ENCODE measurements at regions not wholly inside any gene's neighbourhood (a gene's known extent, or its start where the extent isn't known, plus 50 kb on each side); places are given as distances from the start of the nearest gene placed in this dataset.

- H3K9ac ChIP-seq (ENCODE audit: low read length) = no peak overlapping the region
- H3K27ac Mint-ChIP-seq = no peak overlapping the region
- H3K36me3 ChIP-seq (replicated peaks in 1 of 2; ENCODE audit: control extremely low read depth in 1 of 2, control insufficient read depth in 1 of 2, extremely low read depth in 1 of 2, insufficient read depth in 2 of 2, low read length in 1 of 2) = no peaks in the 10 kb centered on the region
- no peak overlapping the region for H3K4me3 Mint-ChIP-seq
- peaks cover 0 to 4% (median 0%) of the 10 kb centered on the region in 3 donors for H3K9me3 ChIP-seq (ENCODE audit: control extremely low read depth in 1 of 3, control insufficient read depth in 2 of 3, insufficient read depth in 1 of 3, low read length in 2 of 3)
- ATAC-seq (ENCODE audit: low read depth) = no peak
- 92% methylated on average over 9 of the region's 11 CpGs for WGBS (ENCODE audit: insufficient coverage)
- CTCF ChIA-PET = no interaction called here
- TF ChIP-seq EZH2 (IDR thresholded peaks at IDR 0.05; ENCODE audit: borderline replicate concordance, insufficient read depth, low read depth, low read length, poor library complexity, severe bottlenecking) (no peak), CTCF (IDR thresholded peaks at IDR 0.05) (no peak)
- H3K4me1 ChIP-seq (ENCODE audit: control insufficient read depth in 2 of 2, insufficient read depth in 2 of 2, low read length in 2 of 2) = no peaks in the 10 kb centered on the region
- no peaks in the 10 kb centered on the region for H3K4me1 Mint-ChIP-seq
- no peaks in the 10 kb centered on the region for H4K20me1 ChIP-seq (ENCODE audit: control insufficient read depth, insufficient read depth, low read length, poor library complexity, severe bottlenecking)
- POLR2A ChIA-PET = no interaction called here
- no peak overlapping the region for H3K4me2 ChIP-seq (replicated peaks; ENCODE audit: low read depth, low read length, poor library complexity, severe bottlenecking)
- H3K4me3 ChIP-seq (ENCODE audit: control extremely low read depth in 1 of 5, extremely low read depth in 1 of 5, insufficient read depth in 1 of 5, low read depth in 2 of 5, low read length in 4 of 5) = no peak overlapping the region
- peaks cover 0 to 7% (median 2%) of the 10 kb centered on the region in 4 experiments for H3K27me3 ChIP-seq (replicated peaks in 1 of 4; ENCODE audit: control extremely low read depth in 1 of 4, control insufficient read depth in 3 of 4, insufficient read depth in 4 of 4, low read length in 3 of 4)
- peaks cover 24% of the 10 kb centered on the region for H3K27me3 Mint-ChIP-seq
- H3K9me3 Mint-ChIP-seq (ENCODE audit: insufficient read depth) = no peaks in the 10 kb centered on the region
- no peak overlapping the region for H3K27ac ChIP-seq (ENCODE audit: low read length in 2 of 2)
- no peaks in the 10 kb centered on the region for H3K79me2 ChIP-seq (ENCODE audit: control insufficient read depth, insufficient read depth, low read length)
- intact Hi-C loops (cut with micrococcal nuclease) = no loop called here
- no peak overlapping the region for H2AFZ ChIP-seq (ENCODE audit: insufficient read depth, low read depth, low read length, poor library complexity, severe bottlenecking)
- DNase-seq = no peak
Observed at GRCh38 chr1:22237433-22238093, 94.7 kb upstream of the WNT4 start.

- no peak overlapping the region for H2AFZ ChIP-seq (ENCODE audit: insufficient read depth, low read depth, low read length, poor library complexity, severe bottlenecking)
- H3K4me2 ChIP-seq (replicated peaks; ENCODE audit: low read depth, low read length, poor library complexity, severe bottlenecking) = no peak overlapping the region
- DNase-seq (no peak), ATAC-seq (ENCODE audit: low read depth) (no peak)
- Mint-ChIP-seq H3K9me3 (ENCODE audit: insufficient read depth) (no peaks in the 10 kb centered on the region), H3K4me1 (no peaks in the 10 kb centered on the region), H3K27ac (no peak overlapping the region), H3K27me3 (peaks cover 24% of the 10 kb centered on the region), H3K4me3 (no peak overlapping the region)
- H3K9ac ChIP-seq (ENCODE audit: low read length) = no peak overlapping the region
- H3K9me3 ChIP-seq (ENCODE audit: control extremely low read depth in 1 of 3, control insufficient read depth in 2 of 3, insufficient read depth in 1 of 3, low read length in 2 of 3) = peaks cover 0 to 4% (median 0%) of the 10 kb centered on the region in 3 donors
- ChIA-PET POLR2A (no interaction called here), CTCF (no interaction called here)
- intact Hi-C loops (cut with micrococcal nuclease) = no loop called here
- H3K36me3 ChIP-seq (replicated peaks in 1 of 2; ENCODE audit: control extremely low read depth in 1 of 2, control insufficient read depth in 1 of 2, extremely low read depth in 1 of 2, insufficient read depth in 2 of 2, low read length in 1 of 2) = no peaks in the 10 kb centered on the region
- no peaks in the 10 kb centered on the region for H3K79me2 ChIP-seq (ENCODE audit: control insufficient read depth, insufficient read depth, low read length)
- no peaks in the 10 kb centered on the region for H3K4me1 ChIP-seq (ENCODE audit: control insufficient read depth in 2 of 2, insufficient read depth in 2 of 2, low read length in 2 of 2)
- H3K27me3 ChIP-seq (replicated peaks in 1 of 4; ENCODE audit: control extremely low read depth in 1 of 4, control insufficient read depth in 3 of 4, insufficient read depth in 4 of 4, low read length in 3 of 4) = peaks cover 0 to 5% (median 2%) of the 10 kb centered on the region in 4 experiments
- TF ChIP-seq EZH2 (IDR thresholded peaks at IDR 0.05; ENCODE audit: borderline replicate concordance, insufficient read depth, low read depth, low read length, poor library complexity, severe bottlenecking) = no peak
- TF ChIP-seq CTCF (IDR thresholded peaks at IDR 0.05) = no peak
- H4K20me1 ChIP-seq (ENCODE audit: control insufficient read depth, insufficient read depth, low read length, poor library complexity, severe bottlenecking) = no peaks in the 10 kb centered on the region
- H3K4me3 ChIP-seq (ENCODE audit: control extremely low read depth in 1 of 5, extremely low read depth in 1 of 5, insufficient read depth in 1 of 5, low read depth in 2 of 5, low read length in 4 of 5) = no peak overlapping the region
- no peak overlapping the region for H3K27ac ChIP-seq (ENCODE audit: low read length in 2 of 2)
- 93% methylated on average over 22 of the region's 26 CpGs for WGBS (ENCODE audit: insufficient coverage)
Observed at GRCh38 chr1:22238356-22239224, 95.7 kb upstream of the WNT4 start.
